Erythroblast (primary cell): ENCODE measurements at regions not wholly inside any gene's neighbourhood (a gene's known extent, or its start where the extent isn't known, plus 50 kb on each side); places are given as distances from the start of the nearest gene placed in this dataset.

Source experiments
- GATA1 ChIP-seq: IDR thresholded peaks from 2 replicates; pipeline ENCODE4 v1.6.1; 2011; ENCODE audit warnings: low read depth, mild to moderate bottlenecking, control low read depth, low read length, moderate library complexity
- POLR2A ChIP-seq: IDR thresholded peaks from 2 replicates; pipeline ENCODE4 v1.6.1; 2011; ENCODE audit warnings: mild to moderate bottlenecking, low read length

- no peak for TF ChIP-seq POLR2A
- no peak for TF ChIP-seq GATA1
These were observed 279.5 kb downstream of the LRFN2 start for GRCh38 chr6:40307712-40308111.
